ENCODE measurements at regions not wholly inside any gene's neighbourhood (a gene's known extent, or its start where the extent isn't known, plus 50 kb on each side); places are given as distances from the start of the nearest gene placed in this dataset.

DNA sequence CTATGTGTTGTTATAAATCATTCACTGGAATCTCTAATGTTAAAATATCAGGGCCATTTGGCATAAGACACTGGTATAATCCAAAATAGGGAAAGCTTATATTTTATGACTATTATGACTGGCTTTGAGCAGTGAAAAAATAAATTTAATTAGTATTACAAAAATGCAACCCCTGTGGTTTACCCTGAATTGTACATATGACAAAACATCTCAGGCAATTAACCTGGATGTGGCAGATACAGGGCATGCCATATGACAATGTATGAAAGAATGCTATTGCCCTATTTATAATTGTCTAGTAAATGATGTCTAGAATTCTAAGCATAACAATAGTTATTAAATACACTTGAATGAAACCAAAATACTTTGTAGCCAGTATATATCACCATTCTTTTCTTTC is 532.5 kb upstream of the ADGRL4 start:
- ChIA-PET CTCF (ENCODE audit: low intra/inter-chr PET ratio, low total read pairs) (no interaction called here), POLR2A (no interaction called here)
- no peak overlapping the region for H2AFZ ChIP-seq (ENCODE audit: low read length)
- H3K27ac ChIP-seq (ENCODE audit: extremely low read length, insufficient read depth, low read length): no peak overlapping the region
- H3K9me3 ChIP-seq (ENCODE audit: low read length): peaks cover 63% of the 10 kb centered on the region
- H3K4me3 ChIP-seq (replicated peaks in 1 of 3; ENCODE audit: insufficient read depth in 1 of 3, low read depth in 2 of 3, low read length in 3 of 3): no peak overlapping the region
- in situ Hi-C loops (cut with HindIII; ENCODE audit: extremely low pct_ligation_motif_present, low pct_unique_long_range_greater_than_20kb) (no loop called here), intact Hi-C loops (cut with micrococcal nuclease; ENCODE audit: unreplicated experiment) (no loop called here)
- H3K4me2 ChIP-seq (ENCODE audit: low read depth, low read length): no peak overlapping the region
- FAIRE-seq (no peak), ATAC-seq (no peak), DNase-seq (ENCODE audit: low spot score) (no peak)
- no peaks in the 10 kb centered on the region; a peak in 1 of 5 replicates for H3K27me3 ChIP-seq (ENCODE audit: control insufficient read depth in 1 of 2, insufficient read depth in 2 of 2, low read length in 2 of 2)
- H4K20me1 ChIP-seq (ENCODE audit: insufficient read depth, low read length): no peaks in the 10 kb centered on the region
- H3K36me3 ChIP-seq (replicated peaks in 1 of 2; ENCODE audit: control insufficient read depth in 1 of 2, insufficient read depth in 2 of 2, low read length in 2 of 2): no peaks in the 10 kb centered on the region
- H3K9ac ChIP-seq (ENCODE audit: insufficient read depth, low read depth, low read length): no peak overlapping the region
- TF ChIP-seq WIZ (CRISPR knock-in tag; IDR thresholded peaks at IDR 0.05): no peak
- TF ChIP-seq SSRP1 (CRISPR knock-in tag; IDR thresholded peaks at IDR 0.05): no peak
- no peak for TF ChIP-seq ZNF292 (CRISPR knock-in tag; IDR thresholded peaks at IDR 0.05; ENCODE audit: borderline replicate concordance, low read depth)
- TF ChIP-seq GPN1 (CRISPR knock-in tag; IDR thresholded peaks at IDR 0.05; ENCODE audit: borderline replicate concordance): no peak
- no peak for TF ChIP-seq ZBTB21 (CRISPR knock-in tag; IDR thresholded peaks at IDR 0.05)
- TF ChIP-seq KAT2B (IDR thresholded peaks at IDR 0.05; ENCODE audit: borderline replicate concordance, low read depth, low read length): no peak
- TF ChIP-seq MYNN (CRISPR knock-in tag; IDR thresholded peaks at IDR 0.05; ENCODE audit: low read depth): no peak
- no peak for TF ChIP-seq ZNF121 (CRISPR knock-in tag; IDR thresholded peaks at IDR 0.05)
- no peak for TF ChIP-seq ZNF205 (CRISPR knock-in tag; IDR thresholded peaks at IDR 0.05)
- TF ChIP-seq, protein P1, sequence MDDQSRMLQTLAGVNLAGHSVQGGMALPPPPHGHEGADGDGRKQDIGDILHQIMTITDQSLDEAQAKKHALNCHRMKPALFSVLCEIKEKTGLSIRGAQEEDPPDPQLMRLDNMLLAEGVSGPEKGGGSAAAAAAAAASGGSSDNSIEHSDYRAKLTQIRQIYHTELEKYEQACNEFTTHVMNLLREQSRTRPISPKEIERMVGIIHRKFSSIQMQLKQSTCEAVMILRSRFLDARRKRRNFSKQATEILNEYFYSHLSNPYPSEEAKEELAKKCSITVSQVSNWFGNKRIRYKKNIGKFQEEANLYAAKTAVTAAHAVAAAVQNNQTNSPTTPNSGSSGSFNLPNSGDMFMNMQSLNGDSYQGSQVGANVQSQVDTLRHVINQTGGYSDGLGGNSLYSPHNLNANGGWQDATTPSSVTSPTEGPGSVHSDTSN (CRISPR knock-in tag; IDR thresholded peaks at IDR 0.05; ENCODE audit: borderline replicate concordance): no peak
- no peaks in the 10 kb centered on the region for H3K79me2 ChIP-seq (ENCODE audit: insufficient read depth, low read length)
- BruUV-seq (replicated peaks): no TSS peak
- H3K4me1 ChIP-seq (ENCODE audit: insufficient read depth, low read length): no peaks in the 10 kb centered on the region

DNA sequence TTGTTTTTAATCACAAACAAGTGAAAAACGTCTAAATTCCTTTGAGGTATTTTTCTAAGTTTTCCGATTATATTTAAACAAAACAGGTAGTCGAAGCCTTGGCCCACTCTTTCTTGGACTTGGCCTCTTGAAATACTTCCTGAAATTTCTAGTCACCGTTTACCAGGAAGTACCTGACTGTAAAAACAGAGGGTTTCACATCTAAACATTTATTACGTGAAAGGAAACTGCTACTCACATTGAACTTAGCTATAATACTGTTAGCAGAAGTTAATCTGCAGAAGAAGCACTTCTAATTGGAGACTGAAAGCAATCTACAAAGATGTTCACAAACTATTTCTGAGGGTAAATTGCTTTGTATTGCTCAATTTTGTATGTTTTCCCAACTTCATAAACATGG is 526.0 kb upstream of the ADGRL4 start:
- H4K20me1 ChIP-seq (ENCODE audit: insufficient read depth, low read length): no peaks in the 10 kb centered on the region
- no peak for FAIRE-seq
- H3K9ac ChIP-seq (ENCODE audit: insufficient read depth, low read depth, low read length): no peak overlapping the region
- no peak overlapping the region for H2AFZ ChIP-seq (ENCODE audit: low read length)
- ATAC-seq: no peak
- in situ Hi-C loops (cut with HindIII; ENCODE audit: extremely low pct_ligation_motif_present, low pct_unique_long_range_greater_than_20kb) (no loop called here), intact Hi-C loops (cut with micrococcal nuclease; ENCODE audit: unreplicated experiment) (no loop called here)
- H3K4me1 ChIP-seq (ENCODE audit: insufficient read depth, low read length): no peaks in the 10 kb centered on the region
- peaks cover 70% of the 10 kb centered on the region for H3K9me3 ChIP-seq (ENCODE audit: low read length)
- H3K4me2 ChIP-seq (ENCODE audit: low read depth, low read length): no peak overlapping the region
- WGBS (ENCODE audit: low lambda C conversion rate): 12% methylated on average over 5 of the region's 5 CpGs
- DNase-seq (ENCODE audit: low spot score): no peak
- H3K27me3 ChIP-seq (ENCODE audit: control insufficient read depth in 1 of 2, insufficient read depth in 2 of 2, low read length in 2 of 2): no peaks in the 10 kb centered on the region
- ChIA-PET CTCF (ENCODE audit: low intra/inter-chr PET ratio, low total read pairs) (no interaction called here), POLR2A (no interaction called here)
- no TSS peak for BruUV-seq (replicated peaks)
- no peak overlapping the region for H3K27ac ChIP-seq (ENCODE audit: extremely low read length, insufficient read depth, low read length)
- H3K4me3 ChIP-seq (replicated peaks in 1 of 3; ENCODE audit: insufficient read depth in 1 of 3, low read depth in 2 of 3, low read length in 3 of 3): no peak overlapping the region
- H3K79me2 ChIP-seq (ENCODE audit: insufficient read depth, low read length): no peaks in the 10 kb centered on the region
- H3K36me3 ChIP-seq (replicated peaks in 1 of 2; ENCODE audit: control insufficient read depth in 1 of 2, insufficient read depth in 2 of 2, low read length in 2 of 2): no peaks in the 10 kb centered on the region
- TF ChIP-seq, protein P2, sequence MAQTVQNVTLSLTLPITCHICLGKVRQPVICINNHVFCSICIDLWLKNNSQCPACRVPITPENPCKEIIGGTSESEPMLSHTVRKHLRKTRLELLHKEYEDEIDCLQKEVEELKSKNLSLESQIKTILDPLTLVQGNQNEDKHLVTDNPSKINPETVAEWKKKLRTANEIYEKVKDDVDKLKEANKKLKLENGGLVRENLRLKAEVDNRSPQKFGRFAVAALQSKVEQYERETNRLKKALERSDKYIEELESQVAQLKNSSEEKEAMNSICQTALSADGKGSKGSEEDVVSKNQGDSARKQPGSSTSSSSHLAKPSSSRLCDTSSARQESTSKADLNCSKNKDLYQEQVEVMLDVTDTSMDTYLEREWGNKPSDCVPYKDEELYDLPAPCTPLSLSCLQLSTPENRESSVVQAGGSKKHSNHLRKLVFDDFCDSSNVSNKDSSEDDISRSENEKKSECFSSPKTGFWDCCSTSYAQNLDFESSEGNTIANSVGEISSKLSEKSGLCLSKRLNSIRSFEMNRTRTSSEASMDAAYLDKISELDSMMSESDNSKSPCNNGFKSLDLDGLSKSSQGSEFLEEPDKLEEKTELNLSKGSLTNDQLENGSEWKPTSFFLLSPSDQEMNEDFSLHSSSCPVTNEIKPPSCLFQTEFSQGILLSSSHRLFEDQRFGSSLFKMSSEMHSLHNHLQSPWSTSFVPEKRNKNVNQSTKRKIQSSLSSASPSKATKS (CRISPR knock-in tag; IDR thresholded peaks at IDR 0.05): no peak
- no peak for TF ChIP-seq THYN1 (CRISPR knock-in tag; IDR thresholded peaks at IDR 0.05; ENCODE audit: borderline replicate concordance, low read depth)
- TF ChIP-seq, protein P3, sequence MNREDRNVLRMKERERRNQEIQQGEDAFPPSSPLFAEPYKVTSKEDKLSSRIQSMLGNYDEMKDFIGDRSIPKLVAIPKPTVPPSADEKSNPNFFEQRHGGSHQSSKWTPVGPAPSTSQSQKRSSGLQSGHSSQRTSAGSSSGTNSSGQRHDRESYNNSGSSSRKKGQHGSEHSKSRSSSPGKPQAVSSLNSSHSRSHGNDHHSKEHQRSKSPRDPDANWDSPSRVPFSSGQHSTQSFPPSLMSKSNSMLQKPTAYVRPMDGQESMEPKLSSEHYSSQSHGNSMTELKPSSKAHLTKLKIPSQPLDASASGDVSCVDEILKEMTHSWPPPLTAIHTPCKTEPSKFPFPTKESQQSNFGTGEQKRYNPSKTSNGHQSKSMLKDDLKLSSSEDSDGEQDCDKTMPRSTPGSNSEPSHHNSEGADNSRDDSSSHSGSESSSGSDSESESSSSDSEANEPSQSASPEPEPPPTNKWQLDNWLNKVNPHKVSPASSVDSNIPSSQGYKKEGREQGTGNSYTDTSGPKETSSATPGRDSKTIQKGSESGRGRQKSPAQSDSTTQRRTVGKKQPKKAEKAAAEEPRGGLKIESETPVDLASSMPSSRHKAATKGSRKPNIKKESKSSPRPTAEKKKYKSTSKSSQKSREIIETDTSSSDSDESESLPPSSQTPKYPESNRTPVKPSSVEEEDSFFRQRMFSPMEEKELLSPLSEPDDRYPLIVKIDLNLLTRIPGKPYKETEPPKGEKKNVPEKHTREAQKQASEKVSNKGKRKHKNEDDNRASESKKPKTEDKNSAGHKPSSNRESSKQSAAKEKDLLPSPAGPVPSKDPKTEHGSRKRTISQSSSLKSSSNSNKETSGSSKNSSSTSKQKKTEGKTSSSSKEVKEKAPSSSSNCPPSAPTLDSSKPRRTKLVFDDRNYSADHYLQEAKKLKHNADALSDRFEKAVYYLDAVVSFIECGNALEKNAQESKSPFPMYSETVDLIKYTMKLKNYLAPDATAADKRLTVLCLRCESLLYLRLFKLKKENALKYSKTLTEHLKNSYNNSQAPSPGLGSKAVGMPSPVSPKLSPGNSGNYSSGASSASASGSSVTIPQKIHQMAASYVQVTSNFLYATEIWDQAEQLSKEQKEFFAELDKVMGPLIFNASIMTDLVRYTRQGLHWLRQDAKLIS (CRISPR knock-in tag; IDR thresholded peaks at IDR 0.05): no peak
- TF ChIP-seq ZNF343 (CRISPR knock-in tag; IDR thresholded peaks at IDR 0.05): no peak

Data from HepG2 (cell line).